ENCODE measurements at regions not wholly inside any gene's neighbourhood (a gene's known extent, or its start where the extent isn't known, plus 50 kb on each side); places are given as distances from the start of the nearest gene placed in this dataset.

GRCh38 chr6:137652961-137653705 is 158.9 kb upstream of the OLIG3 start:
- TF ChIP-seq RAD21 (IDR thresholded peaks at IDR 0.05) (no peak), ZBTB33 (IDR thresholded peaks at IDR 0.05) (no peak), CTCF (IDR thresholded peaks at IDR 0.05; ENCODE audit: low read depth, low read length, missing input control) (no peak), TAF1 (conservative IDR thresholded peaks at IDR 0.05) (no peak)
